Pancreas (tissue), 10 donors: ENCODE measurements at regions not wholly inside any gene's neighbourhood (a gene's known extent, or its start where the extent isn't known, plus 50 kb on each side); places are given as distances from the start of the nearest gene placed in this dataset.
"Not testable (repeated sequence)": the region's sequence is repeated elsewhere in the genome, so short reads cannot be mapped to it uniquely, and the experiment has no call there.

ENCODE experiments used
- ATAC-seq, 4 donors: fragments of 200-7000 bp; cut with Tn5 transposase; one replicate each; pipeline versions ENCODE4 v1.8.0 to v1.9.1; 2020; ENCODE audit warnings: mild to moderate bottlenecking in 4 of 4, moderate library complexity in 4 of 4
- DNase-seq, 6 donors: peaks; one replicate each; pipeline ENCODE4 v3.0.0-alpha.2; 2020
- FAIRE-seq: peaks from 2 replicates; lab custom pipeline; 2012; peaks lifted over from hg19 to GRCh38; lab: Jason Lieb, UNC
- H3K27ac ChIP-seq, 4 donors: fragments of 200-600 bp; sonication (generic); 1 replicate in 3 of 4; 2 replicates in 1 of 4; pipeline versions ENCODE4 v1.5.0 to v1.8.0; 2020
- H3K27me3 ChIP-seq, 4 donors: fragments of 200-600 bp; one replicate each; pipeline ENCODE4 v1.8.0; 2021
- H3K36me3 ChIP-seq, 3 donors: fragments of 200-600 bp; sonication (generic) in 1 of 3; one replicate each; pipeline versions ENCODE4 v1.5.0 to v1.8.0; 2020 to 2021
- H3K4me1 ChIP-seq, 3 donors: fragments of 200-600 bp; one replicate each; pipeline ENCODE4 v1.8.0; 2021
- H3K4me3 ChIP-seq, 4 donors: fragments of 200-600 bp; sonication (generic) in 2 of 4; one replicate each; pipeline versions ENCODE4 v1.5.0 to v1.8.0; 2020 to 2021
- H3K9me3 ChIP-seq, 4 donors: fragments of 200-600 bp; one replicate each; pipeline ENCODE4 v1.8.0; 2021
- WGBS, 2 donors: extraction: QIAGEN DNeasy Blood & Tissue Kit; methylation state at CpG; one replicate each; pipeline ENCODE4 v1.1.7; 2013; 5-methylcytosine and 5-hydroxymethylcytosine counted together
- intact Hi-C, 3 donors: fragments of 100-400 bp; cut with DNase I; formaldehyde crosslinking; loops; one replicate each; pipeline versions ENCODE4 v1.11.1 to v1.14.2; 2022
- TF ChIP-seq, protein P1 (sequence below), 4 donors: fragments of 200-600 bp; sonication (generic) in 3 of 4; IDR thresholded peaks; one replicate each; pipeline versions ENCODE4 v1.5.0 to v1.8.0; 2021; ENCODE audit warnings: antibody characterized with exemption in 4 of 4
- donor health status: healthy with polysubstance abuse.
- donor health status: DM: no; HTN: no; CAD: no; lungs with moderate emphysema.
- donor health status: DM: no; HTN: no; CAD: no.
- donor health status: control.
- donor health status: control.
- donor health status: Bipolar disorder and iron deficiency.
- donor health status: DM: yes; HTN: yes; CAD: no.
- donor health status: DM: no; HTN: no; CAD: no.
- donor health status: DM: no; HTN: no; CAD: no.
- donor health status: DM: yes; HTN: yes; CAD: no.

DNA sequence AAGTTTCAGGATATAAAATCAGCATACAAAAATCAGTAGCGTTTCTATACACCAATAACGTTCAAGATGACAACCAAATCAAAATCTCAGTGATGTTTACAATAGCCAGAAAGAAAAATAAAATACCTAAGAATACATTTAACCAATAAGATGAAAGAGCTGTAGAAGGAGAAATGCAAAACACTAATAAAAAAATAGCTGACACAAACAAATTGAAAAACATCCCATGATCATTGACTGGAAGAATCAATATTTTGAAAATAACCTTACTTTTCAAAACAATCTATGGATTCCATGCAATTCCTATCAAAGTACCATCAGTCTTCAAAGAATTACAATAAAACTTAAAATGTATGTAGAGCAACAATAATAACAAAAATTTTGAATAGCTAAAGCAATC is 1096.3 kb downstream of the FAT4 start:
- DNase-seq: no peak

DNA sequence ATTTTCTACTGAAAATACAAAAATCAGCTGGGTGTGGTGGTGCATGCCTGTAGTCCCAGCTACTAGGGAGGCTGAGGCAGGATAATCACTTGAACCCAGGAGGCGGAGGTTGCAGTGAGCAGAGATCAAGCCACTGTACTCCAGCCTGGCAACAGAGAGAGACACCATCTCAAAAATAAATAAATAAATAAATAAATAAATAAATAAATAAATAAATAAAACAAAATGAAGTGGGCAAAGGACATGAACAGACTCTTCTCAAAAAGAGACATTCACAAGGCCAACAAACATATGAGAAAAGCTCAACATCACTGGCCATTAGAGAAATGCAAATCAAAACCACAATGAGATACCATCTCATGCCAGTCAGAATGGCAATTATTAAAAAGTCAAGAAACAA is 1097.6 kb downstream of the FAT4 start:
- H3K27ac ChIP-seq, intact Hi-C loops, H3K4me1 ChIP-seq, H3K36me3 ChIP-seq, ATAC-seq, H3K9me3 ChIP-seq, FAIRE-seq, H3K27me3 ChIP-seq, H3K4me3 ChIP-seq, DNase-seq: not testable (repeated sequence)
- WGBS, 2 donors: 86 to 100% methylated on average over 1 of the region's 1 CpG

More for the DNA sequence above, 1096.3 kb downstream of the FAT4 start:
- intact Hi-C loops: no loop called here
- Histone ChIP-seq H3K4me1 (no peaks in the 10 kb centered on the region), H3K9me3 (no peaks in the 10 kb centered on the region), H3K36me3 (no peaks in the 10 kb centered on the region), H3K4me3 (no peak overlapping the region), H3K27me3 (no peaks in the 10 kb centered on the region), H3K27ac (no peak overlapping the region)
- 52 to 73% methylated on average over 2 of the region's 2 CpGs for WGBS, 2 donors
- no peak for FAIRE-seq
- TF ChIP-seq, protein P1, sequence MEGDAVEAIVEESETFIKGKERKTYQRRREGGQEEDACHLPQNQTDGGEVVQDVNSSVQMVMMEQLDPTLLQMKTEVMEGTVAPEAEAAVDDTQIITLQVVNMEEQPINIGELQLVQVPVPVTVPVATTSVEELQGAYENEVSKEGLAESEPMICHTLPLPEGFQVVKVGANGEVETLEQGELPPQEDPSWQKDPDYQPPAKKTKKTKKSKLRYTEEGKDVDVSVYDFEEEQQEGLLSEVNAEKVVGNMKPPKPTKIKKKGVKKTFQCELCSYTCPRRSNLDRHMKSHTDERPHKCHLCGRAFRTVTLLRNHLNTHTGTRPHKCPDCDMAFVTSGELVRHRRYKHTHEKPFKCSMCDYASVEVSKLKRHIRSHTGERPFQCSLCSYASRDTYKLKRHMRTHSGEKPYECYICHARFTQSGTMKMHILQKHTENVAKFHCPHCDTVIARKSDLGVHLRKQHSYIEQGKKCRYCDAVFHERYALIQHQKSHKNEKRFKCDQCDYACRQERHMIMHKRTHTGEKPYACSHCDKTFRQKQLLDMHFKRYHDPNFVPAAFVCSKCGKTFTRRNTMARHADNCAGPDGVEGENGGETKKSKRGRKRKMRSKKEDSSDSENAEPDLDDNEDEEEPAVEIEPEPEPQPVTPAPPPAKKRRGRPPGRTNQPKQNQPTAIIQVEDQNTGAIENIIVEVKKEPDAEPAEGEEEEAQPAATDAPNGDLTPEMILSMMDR (IDR thresholded peaks at IDR 0.05): no peak
- ATAC-seq: no peak

DNA sequence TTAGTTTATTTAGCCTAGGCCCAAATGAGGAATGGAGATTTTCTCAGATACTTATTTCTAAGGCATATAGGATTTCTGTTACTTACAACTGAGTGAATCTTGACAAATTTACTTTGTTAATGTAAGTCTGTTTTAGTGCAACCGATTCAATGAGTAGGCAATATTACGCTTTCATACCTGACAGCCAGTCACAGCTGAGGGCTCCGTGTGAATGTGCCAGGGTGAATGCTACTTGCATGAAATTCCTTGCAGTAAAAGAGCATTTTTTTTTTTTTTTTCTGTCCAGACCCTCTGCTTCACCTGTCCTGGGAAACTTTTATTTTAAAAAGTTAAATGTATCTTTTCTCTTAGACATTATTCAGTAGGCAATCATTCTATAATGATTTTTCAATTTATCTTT is 1100.0 kb downstream of the FAT4 start:
- 44 to 61% methylated on average over 3 of the region's 3 CpGs for WGBS, 2 donors
- no peak overlapping the region for H3K27ac ChIP-seq
- intact Hi-C loops: no loop called here
- DNase-seq (no peak), FAIRE-seq (no peak), ATAC-seq (no peak)
- TF ChIP-seq, protein P1 (IDR thresholded peaks at IDR 0.05): no peak
- no peak overlapping the region for H3K4me3 ChIP-seq
- no peaks in the 10 kb centered on the region for H3K27me3 ChIP-seq
- no peaks in the 10 kb centered on the region for H3K4me1 ChIP-seq
- H3K36me3 ChIP-seq: no peaks in the 10 kb centered on the region
- H3K9me3 ChIP-seq: no peaks in the 10 kb centered on the region

DNA sequence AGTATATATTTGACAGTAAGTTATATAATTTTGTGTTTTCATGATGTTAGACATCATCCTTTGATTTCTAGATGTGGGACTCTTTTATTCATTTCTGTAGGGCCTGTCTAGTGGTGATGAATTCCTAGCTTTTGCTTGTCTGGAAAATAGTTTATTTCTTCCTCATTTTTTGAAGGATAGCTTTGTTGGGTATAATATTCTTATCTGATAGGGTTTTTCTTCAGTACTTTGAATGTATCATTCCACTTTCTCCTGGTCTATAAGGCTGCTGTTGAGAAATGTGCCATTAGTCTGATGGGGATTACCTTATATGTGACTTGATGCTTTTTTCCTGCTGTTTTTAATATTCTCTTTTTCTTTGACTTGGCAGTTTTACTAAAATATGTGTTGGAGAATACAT is 1104.5 kb downstream of the FAT4 start:
- H3K4me1 ChIP-seq: no peaks in the 10 kb centered on the region
- ATAC-seq: no peak
- no peak overlapping the region for H3K27ac ChIP-seq
- intact Hi-C loops: no loop called here
- no peaks in the 10 kb centered on the region for H3K27me3 ChIP-seq
- no peaks in the 10 kb centered on the region for H3K9me3 ChIP-seq
- H3K36me3 ChIP-seq: no peaks in the 10 kb centered on the region
- no peak overlapping the region for H3K4me3 ChIP-seq
- DNase-seq: no peak
- no peak for FAIRE-seq
- TF ChIP-seq, protein P1 (IDR thresholded peaks at IDR 0.05): no peak

DNA sequence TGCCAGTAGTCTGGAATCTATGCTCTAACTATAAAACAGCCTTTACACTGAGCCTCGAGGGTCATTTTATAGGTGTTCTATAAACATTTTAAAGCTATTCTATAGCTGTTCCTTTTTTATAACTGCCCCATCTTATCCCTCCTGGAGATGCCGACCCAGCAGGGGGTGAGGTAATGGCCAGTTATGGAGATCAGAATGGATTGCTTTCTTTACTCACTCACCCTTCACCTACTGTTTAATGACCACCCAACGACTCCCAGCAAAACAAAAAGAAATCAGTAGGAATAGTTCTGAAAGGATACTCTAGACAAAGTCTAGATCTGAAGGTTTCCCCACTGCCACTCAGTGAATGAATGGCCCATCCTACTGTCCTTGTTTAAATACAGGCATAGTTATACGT is 1113.1 kb downstream of the FAT4 start:
- TF ChIP-seq, protein P1 (IDR thresholded peaks at IDR 0.05): no peak
- DNase-seq (no peak), FAIRE-seq (no peak), ATAC-seq (no peak)
- no peaks in the 10 kb centered on the region for H3K27me3 ChIP-seq
- no peak overlapping the region for H3K27ac ChIP-seq
- intact Hi-C loops: no loop called here
- 51 to 61% methylated on average over 4 of the region's 4 CpGs for WGBS, 2 donors
- H3K36me3 ChIP-seq: no peaks in the 10 kb centered on the region
- no peaks in the 10 kb centered on the region for H3K4me1 ChIP-seq
- H3K9me3 ChIP-seq: no peaks in the 10 kb centered on the region
- H3K4me3 ChIP-seq: no peak overlapping the region

DNA sequence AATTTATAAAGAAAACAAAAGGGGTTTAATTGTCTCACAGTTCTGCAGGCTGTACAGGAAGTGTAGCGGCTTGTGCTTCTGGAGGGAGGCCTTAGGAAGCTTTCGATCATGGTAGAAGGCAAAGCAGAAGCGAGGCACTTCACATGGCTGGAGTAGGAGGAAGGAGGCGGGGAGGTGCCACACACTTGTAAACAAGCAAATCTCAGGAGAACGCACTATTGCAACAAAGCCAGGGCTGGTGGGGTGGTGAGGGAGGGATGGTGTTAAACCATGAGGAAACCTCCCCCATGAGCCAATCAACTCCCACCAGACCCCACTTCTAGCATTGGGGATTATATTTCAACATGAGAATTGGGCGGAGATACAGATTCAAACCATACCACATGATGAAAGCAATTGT is 1116.3 kb downstream of the FAT4 start:
- no peaks in the 10 kb centered on the region for H3K27me3 ChIP-seq
- WGBS, 2 donors: 70 to 77% methylated on average over 6 of the region's 6 CpGs
- H3K4me3 ChIP-seq: no peak overlapping the region
- no peak for ATAC-seq
- DNase-seq: peak in 1 of 6 donors; percentile 7
- intact Hi-C loops: no loop called here
- no peak for FAIRE-seq
- no peaks in the 10 kb centered on the region for H3K36me3 ChIP-seq
- no peaks in the 10 kb centered on the region for H3K4me1 ChIP-seq
- no peaks in the 10 kb centered on the region for H3K9me3 ChIP-seq
- TF ChIP-seq, protein P1 (IDR thresholded peaks at IDR 0.05): no peak
- no peak overlapping the region for H3K27ac ChIP-seq
